NB4 (cell line): ENCODE measurements at regions not wholly inside any gene's neighbourhood (a gene's known extent, or its start where the extent isn't known, plus 50 kb on each side); places are given as distances from the start of the nearest gene placed in this dataset.

Experiments used
- POLR2A ChIP-seq: IDR thresholded peaks from 2 replicates; pipeline ENCODE4 v1.6.1; 2011; ENCODE audit warnings: mild to moderate bottlenecking; ENCODE audit not compliant: insufficient read length; ENCODE audit errors: extremely low read depth
- TF ChIP-seq, protein P1 (sequence below): IDR thresholded peaks from 2 replicates; pipeline ENCODE4 v1.6.1; 2011; ENCODE audit warnings: low read depth, low read length
- TF ChIP-seq, protein P2 (sequence below): IDR thresholded peaks from one replicate; pipeline ENCODE4 v1.5.1; 2012; ENCODE audit warnings: low read depth, low read length

DNA sequence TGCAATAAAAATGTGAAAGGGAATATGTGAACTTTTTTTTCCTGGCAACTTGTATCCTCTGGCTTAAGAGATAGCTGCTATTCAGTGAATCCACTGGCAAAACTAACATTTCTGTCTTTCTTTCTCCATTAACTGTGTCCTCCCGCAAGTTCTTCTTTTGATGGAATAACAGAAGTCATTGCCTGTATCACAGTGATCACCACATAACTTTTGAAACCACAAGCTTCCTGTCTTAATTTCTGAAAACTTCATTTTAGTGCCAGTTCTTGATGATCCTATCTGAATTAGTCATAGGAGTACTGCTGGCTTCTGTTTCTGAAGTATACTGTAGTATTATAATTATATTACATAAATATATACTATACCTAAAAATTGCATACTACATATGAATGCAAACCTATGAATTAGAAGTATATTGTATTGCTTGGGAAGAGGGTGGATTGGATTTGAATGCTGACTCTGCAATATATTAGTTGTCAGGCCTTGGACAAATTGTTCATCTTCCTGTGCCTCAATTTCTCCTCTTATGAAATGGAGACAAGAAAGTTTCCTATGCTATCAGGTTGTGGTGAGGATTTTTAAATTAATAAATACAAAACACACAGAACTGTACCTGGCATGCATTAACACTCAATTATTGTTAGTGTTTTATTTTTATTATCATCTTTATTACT is 441.6 kb downstream of the CETN3 start:
- TF ChIP-seq, protein P1, sequence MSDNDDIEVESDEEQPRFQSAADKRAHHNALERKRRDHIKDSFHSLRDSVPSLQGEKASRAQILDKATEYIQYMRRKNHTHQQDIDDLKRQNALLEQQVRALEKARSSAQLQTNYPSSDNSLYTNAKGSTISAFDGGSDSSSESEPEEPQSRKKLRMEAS = no peak
- TF ChIP-seq, protein P2, sequence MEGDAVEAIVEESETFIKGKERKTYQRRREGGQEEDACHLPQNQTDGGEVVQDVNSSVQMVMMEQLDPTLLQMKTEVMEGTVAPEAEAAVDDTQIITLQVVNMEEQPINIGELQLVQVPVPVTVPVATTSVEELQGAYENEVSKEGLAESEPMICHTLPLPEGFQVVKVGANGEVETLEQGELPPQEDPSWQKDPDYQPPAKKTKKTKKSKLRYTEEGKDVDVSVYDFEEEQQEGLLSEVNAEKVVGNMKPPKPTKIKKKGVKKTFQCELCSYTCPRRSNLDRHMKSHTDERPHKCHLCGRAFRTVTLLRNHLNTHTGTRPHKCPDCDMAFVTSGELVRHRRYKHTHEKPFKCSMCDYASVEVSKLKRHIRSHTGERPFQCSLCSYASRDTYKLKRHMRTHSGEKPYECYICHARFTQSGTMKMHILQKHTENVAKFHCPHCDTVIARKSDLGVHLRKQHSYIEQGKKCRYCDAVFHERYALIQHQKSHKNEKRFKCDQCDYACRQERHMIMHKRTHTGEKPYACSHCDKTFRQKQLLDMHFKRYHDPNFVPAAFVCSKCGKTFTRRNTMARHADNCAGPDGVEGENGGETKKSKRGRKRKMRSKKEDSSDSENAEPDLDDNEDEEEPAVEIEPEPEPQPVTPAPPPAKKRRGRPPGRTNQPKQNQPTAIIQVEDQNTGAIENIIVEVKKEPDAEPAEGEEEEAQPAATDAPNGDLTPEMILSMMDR = no peak
- no peak for TF ChIP-seq POLR2A
